Transverse colon (tissue), 4 donors: ENCODE measurements at regions not wholly inside any gene's neighbourhood (a gene's known extent, or its start where the extent isn't known, plus 50 kb on each side); places are given as distances from the start of the nearest gene placed in this dataset.
A peak's percentile ranks its signal among the peaks of the same experiment; 100 is the strongest.

Experiments used
- DNase-seq: peaks from one replicate; pipeline ENCODE4 v3.0.0-alpha.2; 2019
- H3K27ac ChIP-seq, 4 donors: fragments of 200-600 bp; sonication (generic); 2 replicates each; pipeline ENCODE4 v1.5.1; 2016 to 2018; ENCODE audit warnings: inconsistent platforms in 4 of 4
- H3K27me3 ChIP-seq: fragments of 200-600 bp; sonication (generic); 2 replicates; pipeline ENCODE4 v1.5.1; 2017; ENCODE audit warnings: inconsistent platforms
- H3K36me3 ChIP-seq, 4 donors: fragments of 200-600 bp; sonication (generic); 2 replicates each; pipeline ENCODE4 v1.5.1; 2017 to 2019; ENCODE audit warnings: inconsistent platforms in 4 of 4
- H3K4me1 ChIP-seq, 4 donors: fragments of 200-600 bp; sonication (generic); 2 replicates each; pipeline ENCODE4 v1.5.1; 2017 to 2020; ENCODE audit warnings: inconsistent platforms in 4 of 4
- H3K4me3 ChIP-seq, 4 donors: fragments of 200-600 bp; sonication (generic); 1 replicate in 1 of 4; 2 replicates in 3 of 4; pipeline versions ENCODE4 v1.5.1 to v1.6.1; 2017 to 2019; ENCODE audit warnings: inconsistent platforms in 4 of 4
- H3K9me3 ChIP-seq, 2 donors: fragments of 200-600 bp; sonication (generic); 2 replicates each; pipeline ENCODE4 v1.5.1; 2017 to 2019; ENCODE audit warnings: inconsistent platforms in 2 of 2
- EP300 ChIP-seq: sonication (generic); formaldehyde crosslinking; IDR thresholded peaks from one replicate; pipeline ENCODE4 v1.6.1; 2017; ENCODE audit warnings: antibody characterized with exemption, low read depth
- POLR2A ChIP-seq: fragments of 450-650 bp; IDR thresholded peaks from one replicate; pipeline ENCODE4 v1.6.1; 2016; ENCODE audit warnings: antibody characterized with exemption, mild to moderate bottlenecking, moderate library complexity
- POLR2AphosphoS5 ChIP-seq, 3 donors: sonication (generic); formaldehyde crosslinking; IDR thresholded peaks; one replicate each; pipeline ENCODE4 v1.6.1; 2016; ENCODE audit warnings: antibody characterized with exemption in 3 of 3
- WGBS, 2 donors: methylation state at CpG; one replicate each; pipeline ENCODE4 v1.1.5; 2018; ENCODE audit warnings: low coverage in 1 of 2; 5-methylcytosine and 5-hydroxymethylcytosine counted together
- in situ Hi-C, 4 donors: fragments of 200-750 bp; cut with MboI; loops; one replicate each; pipeline versions ENCODE4 v1.15.0 to v1.15.1; 2017; ENCODE audit warnings: low sequenced_read_pairs in 3 of 4, low pct_ligation_motif_present in 1 of 4, low pct_unique_long_range_greater_than_20kb in 1 of 4
- intact Hi-C: fragments of 100-400 bp; cut with DNase I; formaldehyde crosslinking; loops from one replicate; pipeline ENCODE4 v1.15.1; 2023; ENCODE audit warnings: low total_unique reads
- TF ChIP-seq, protein P1 (sequence below), 5 experiments: fragments of 200-600 bp in 3 of 5; fragments of 450-650 bp in 2 of 5; sonication (generic) in 3 of 5; IDR thresholded peaks; 1 replicate in 2 of 5; 2 replicates in 3 of 5; pipeline ENCODE4 v1.5.1; 2016 to 2017; ENCODE audit warnings: antibody characterized with exemption in 5 of 5, inconsistent platforms in 3 of 5, mild to moderate bottlenecking in 2 of 5, moderate library complexity in 1 of 5

DNA sequence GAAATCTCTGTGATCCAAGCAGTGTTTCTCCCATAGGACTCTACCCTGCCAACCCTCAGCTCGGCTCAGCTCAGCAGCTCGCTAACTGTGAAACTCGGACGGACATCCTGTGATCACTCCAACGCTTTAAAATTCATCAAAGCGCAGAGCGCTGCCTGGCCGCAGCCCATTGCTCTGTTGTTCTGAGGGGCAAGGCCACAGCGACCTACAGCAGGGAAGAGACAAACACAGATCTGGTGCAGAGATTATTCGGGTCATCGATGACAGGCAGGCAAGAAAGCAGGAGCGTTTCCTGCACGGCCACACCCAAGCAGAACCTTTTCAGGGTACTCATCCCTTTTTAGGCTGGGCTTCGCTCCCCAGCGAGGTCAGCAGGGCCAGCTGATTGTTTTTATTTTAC, 72.1 kb downstream of the INSIG1 start:
- Histone ChIP-seq H3K9me3 (no peaks in the 10 kb centered on the region), H3K27ac (no peak overlapping the region), H3K36me3 (no peaks in the 10 kb centered on the region), H3K4me3 (no peak overlapping the region), H3K4me1 (peaks cover 25 to 32% (median 29%) of the 10 kb centered on the region in 4 donors), H3K27me3 (peaks cover 69% of the 10 kb centered on the region)
- DNase-seq = no peak
- intact Hi-C loops = no loop called here
- TF ChIP-seq POLR2AphosphoS5 (IDR thresholded peaks at IDR 0.05) (no peak), POLR2A (no peak), EP300 (no peak)
- TF ChIP-seq, protein P1, sequence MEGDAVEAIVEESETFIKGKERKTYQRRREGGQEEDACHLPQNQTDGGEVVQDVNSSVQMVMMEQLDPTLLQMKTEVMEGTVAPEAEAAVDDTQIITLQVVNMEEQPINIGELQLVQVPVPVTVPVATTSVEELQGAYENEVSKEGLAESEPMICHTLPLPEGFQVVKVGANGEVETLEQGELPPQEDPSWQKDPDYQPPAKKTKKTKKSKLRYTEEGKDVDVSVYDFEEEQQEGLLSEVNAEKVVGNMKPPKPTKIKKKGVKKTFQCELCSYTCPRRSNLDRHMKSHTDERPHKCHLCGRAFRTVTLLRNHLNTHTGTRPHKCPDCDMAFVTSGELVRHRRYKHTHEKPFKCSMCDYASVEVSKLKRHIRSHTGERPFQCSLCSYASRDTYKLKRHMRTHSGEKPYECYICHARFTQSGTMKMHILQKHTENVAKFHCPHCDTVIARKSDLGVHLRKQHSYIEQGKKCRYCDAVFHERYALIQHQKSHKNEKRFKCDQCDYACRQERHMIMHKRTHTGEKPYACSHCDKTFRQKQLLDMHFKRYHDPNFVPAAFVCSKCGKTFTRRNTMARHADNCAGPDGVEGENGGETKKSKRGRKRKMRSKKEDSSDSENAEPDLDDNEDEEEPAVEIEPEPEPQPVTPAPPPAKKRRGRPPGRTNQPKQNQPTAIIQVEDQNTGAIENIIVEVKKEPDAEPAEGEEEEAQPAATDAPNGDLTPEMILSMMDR (IDR thresholded peaks at IDR 0.05) = no peak
- in situ Hi-C loops = loop anchor here in 1 of 4 donors (25.0 kb wide), 1 partner anchor 457 kb away; no protein-coding TSS in a partner anchor
- 64% methylated on average over 15 of the region's 15 CpGs; no CpG with 5 or more reads in 1 of the 2 donors for WGBS, 2 donors

DNA sequence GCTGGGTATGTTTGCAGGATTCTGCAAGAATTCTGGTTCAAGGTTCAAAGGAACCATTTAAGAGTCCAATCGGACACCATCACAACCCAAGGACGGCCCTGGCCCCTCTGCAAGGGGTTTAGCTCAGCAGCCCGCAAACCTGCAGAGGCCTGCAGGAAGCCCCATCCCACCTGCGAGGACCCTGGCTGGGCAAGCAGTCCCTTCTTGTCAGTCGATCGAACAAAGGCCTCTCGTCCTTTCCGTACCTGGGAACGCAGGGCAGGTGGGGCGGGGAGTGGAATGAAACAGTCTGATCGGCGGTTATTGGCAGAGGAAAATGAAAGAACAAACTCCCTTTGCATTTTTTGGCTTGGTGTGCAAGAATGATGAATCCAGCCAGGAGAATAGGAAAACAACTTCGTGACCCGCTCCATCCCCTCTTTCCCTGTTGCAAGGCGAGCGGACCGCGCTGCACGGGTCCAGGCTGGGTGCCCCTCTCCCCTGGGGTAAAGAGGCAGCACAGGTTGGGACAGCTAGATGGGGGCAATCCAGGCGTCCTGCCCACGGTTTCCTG, 73.7 kb downstream of the INSIG1 start:
- H3K4me3 ChIP-seq = no peak overlapping the region
- H3K36me3 ChIP-seq = no peaks in the 10 kb centered on the region
- no peak for DNase-seq
- intact Hi-C loops = no loop called here
- H3K9me3 ChIP-seq = no peaks in the 10 kb centered on the region
- no peak overlapping the region for H3K27ac ChIP-seq
- 15 to 21% methylated on average over 8 to 21 of the region's 21 CpGs for WGBS, 2 donors
- in situ Hi-C loops = loop anchor here in 1 of 4 donors (25.0 kb wide), 1 partner anchor 459 kb away; no protein-coding TSS in a partner anchor
- TF ChIP-seq EP300 = no peak
- TF ChIP-seq POLR2AphosphoS5 (IDR thresholded peaks at IDR 0.05) = no peak
- no peak for TF ChIP-seq POLR2A
- TF ChIP-seq, protein P1 (IDR thresholded peaks at IDR 0.05) = no peak
- peaks cover 76% of the 10 kb centered on the region for H3K27me3 ChIP-seq
- peaks cover 32 to 42% (median 37%) of the 10 kb centered on the region in 4 donors for H3K4me1 ChIP-seq

DNA sequence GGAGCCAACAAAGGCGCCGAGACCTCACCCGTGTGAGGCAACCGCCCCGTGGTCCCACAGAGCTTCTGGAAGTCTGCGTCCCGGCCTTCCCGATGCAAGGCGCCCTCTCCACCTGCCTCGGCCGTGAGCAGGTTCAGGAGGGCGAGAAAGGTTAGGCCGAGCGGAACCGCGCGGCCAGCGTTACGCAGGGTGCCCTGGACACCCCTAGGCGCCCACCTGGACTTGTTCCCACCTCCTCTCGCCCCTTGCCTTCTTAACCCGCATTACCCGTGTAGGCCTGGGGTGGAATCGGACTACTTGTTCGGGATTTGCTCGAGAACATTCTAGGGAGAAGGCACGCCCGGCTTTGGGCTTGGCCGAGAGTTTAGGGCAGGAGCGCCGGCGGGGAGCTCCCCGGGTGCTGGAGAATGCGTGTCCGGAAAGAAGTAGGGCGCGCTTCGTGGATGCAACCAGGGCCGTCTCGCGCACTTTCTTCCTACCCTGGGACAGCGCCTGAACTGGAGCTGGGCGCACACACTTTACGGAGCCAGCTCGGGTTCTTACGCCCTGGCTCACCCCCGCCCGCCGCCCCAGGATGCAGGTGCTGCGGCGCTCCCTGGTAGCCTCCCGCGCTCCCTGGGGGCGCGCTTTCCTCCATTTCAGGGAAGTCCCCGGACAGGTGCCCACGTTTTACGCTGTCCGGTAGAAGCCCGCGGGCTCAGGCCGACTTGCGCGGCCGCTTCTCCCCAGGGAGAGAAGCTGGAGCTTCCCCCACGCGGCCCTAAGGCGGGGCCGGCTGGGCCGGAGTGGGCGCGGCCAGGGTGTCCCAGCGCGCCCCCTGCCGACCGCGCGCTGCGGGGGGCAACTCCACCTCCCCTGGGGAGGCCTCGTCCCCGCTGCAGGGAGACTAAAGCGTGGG, 74.5 kb downstream of the INSIG1 start:
- Histone ChIP-seq H3K4me1 (peaks cover 32 to 49% (median 39%) of the 10 kb centered on the region in 4 donors), H3K27ac (no peak overlapping the region), H3K9me3 (no peaks in the 10 kb centered on the region), H3K27me3 (peaks cover 83% of the 10 kb centered on the region), H3K36me3 (no peaks in the 10 kb centered on the region), H3K4me3 (peak overlapping the region in 1 of 4 donors; percentile 41)
- intact Hi-C loops (no loop called here), in situ Hi-C loops (loop anchor here in 1 of 4 donors (25.0 kb wide), 1 partner anchor 460 kb away; no protein-coding TSS in a partner anchor)
- WGBS, 2 donors = 2% methylated on average over 52 of the region's 82 CpGs; no CpG with 5 or more reads in 1 of the 2 donors
- TF ChIP-seq, protein P1 (IDR thresholded peaks at IDR 0.05) = peak in 4 of 5 experiments; percentile 19 to 37 (median 32)
- TF ChIP-seq EP300 (no peak), POLR2AphosphoS5 (IDR thresholded peaks at IDR 0.05) (no peak)
- DNase-seq = no peak

DNA sequence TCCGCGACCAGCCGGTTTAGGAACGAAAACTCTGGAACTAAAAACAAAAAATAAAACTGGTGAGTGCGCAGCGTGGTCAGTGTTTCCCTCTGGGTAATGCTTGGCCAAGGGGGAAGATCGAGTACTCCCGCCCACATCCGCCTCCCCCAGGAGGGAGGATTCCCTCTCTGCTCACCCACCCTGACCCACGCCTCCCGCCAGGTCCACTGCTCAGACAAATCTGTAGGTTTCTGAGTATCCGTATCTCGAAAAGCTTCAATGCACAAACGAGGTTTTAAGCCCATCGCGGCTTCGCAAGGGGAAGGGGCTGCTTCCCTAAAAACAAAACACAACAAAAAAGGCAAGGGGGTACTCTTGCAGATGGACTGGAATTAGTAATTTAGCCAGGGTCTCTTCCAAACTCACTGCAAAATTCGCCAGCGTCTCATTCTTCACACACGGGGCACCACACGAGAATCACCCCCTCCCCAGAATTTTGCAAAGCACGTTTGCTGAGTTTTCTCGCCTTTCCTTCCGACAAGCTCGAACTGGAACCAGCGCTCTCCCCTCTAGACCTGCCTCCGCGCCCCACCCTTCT, 75.2 kb downstream of the INSIG1 start:
- in situ Hi-C loops = loop anchor here in 1 of 4 donors (25.0 kb wide), 1 partner anchor 461 kb away; no protein-coding TSS in a partner anchor
- DNase-seq = no peak
- H3K27ac ChIP-seq = no peak overlapping the region
- peak overlapping the region in 1 of 4 donors; percentile 41 for H3K4me3 ChIP-seq
- H3K9me3 ChIP-seq = no peaks in the 10 kb centered on the region
- H3K27me3 ChIP-seq = peaks cover 91% of the 10 kb centered on the region
- intact Hi-C loops = no loop called here
- TF ChIP-seq EP300 = no peak
- no peak for TF ChIP-seq POLR2A
- TF ChIP-seq, protein P1 (IDR thresholded peaks at IDR 0.05) = no peak
- TF ChIP-seq POLR2AphosphoS5 (IDR thresholded peaks at IDR 0.05) = no peak
- H3K4me1 ChIP-seq = peaks cover 32 to 56% (median 46%) of the 10 kb centered on the region in 4 donors
- 4 to 8% methylated on average over 11 to 27 of the region's 28 CpGs for WGBS, 2 donors
- H3K36me3 ChIP-seq = no peaks in the 10 kb centered on the region
